HG02970 (cell line): ENCODE measurements at regions not wholly inside any gene's neighbourhood (a gene's known extent, or its start where the extent isn't known, plus 50 kb on each side); places are given as distances from the start of the nearest gene placed in this dataset.

ENCODE experiments used
- ATAC-seq: cut with Tn5 transposase; IDR thresholded peaks from one replicate; pipeline ENCODE4 v1.9.1; 2021; ENCODE audit warnings: mild to moderate bottlenecking, moderate library complexity, moderate number of reproducible peaks; ENCODE audit not compliant: unreplicated experiment, low FRiP score

DNA sequence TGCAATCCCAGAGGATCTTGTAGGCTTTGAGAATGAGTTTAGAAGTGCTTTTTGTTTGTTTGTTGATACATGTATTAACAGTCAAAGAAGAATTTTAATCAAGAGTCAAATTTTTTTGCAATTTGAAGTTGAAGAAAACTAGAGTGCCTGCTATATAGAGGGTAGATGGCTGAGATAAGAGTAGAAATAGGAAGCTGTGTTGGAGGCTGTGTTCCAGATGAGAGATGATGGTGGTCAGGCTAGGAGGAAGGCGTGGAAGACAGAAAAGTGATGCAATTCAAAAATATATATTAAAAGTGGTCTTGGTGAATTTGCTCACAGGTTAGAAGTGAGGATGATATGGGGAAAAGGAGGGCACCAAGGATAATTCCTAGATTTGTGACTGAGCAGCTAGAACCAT, 978.3 kb downstream of the BCL11A start:
- ATAC-seq, result no peak

DNA sequence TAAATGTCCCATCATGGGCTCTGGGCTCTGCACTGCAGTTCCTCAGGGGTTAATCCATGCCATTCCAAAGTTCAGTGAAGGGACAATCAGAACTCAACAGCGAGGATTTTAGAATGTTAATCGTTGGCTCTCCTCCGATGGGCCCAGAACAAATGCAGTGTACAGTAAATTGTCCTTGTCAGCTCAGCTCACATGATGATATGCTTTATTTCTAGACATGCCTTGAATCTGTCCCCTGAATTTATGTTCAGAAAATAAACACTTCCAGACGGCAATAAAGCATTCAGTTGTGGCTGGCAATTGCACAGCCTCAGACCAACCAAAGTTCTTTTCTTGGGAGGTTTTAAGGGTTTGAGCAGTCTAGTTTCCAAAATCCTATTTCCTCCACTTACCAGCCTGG, 981.2 kb downstream of the BCL11A start:
- ATAC-seq, result no peak

DNA sequence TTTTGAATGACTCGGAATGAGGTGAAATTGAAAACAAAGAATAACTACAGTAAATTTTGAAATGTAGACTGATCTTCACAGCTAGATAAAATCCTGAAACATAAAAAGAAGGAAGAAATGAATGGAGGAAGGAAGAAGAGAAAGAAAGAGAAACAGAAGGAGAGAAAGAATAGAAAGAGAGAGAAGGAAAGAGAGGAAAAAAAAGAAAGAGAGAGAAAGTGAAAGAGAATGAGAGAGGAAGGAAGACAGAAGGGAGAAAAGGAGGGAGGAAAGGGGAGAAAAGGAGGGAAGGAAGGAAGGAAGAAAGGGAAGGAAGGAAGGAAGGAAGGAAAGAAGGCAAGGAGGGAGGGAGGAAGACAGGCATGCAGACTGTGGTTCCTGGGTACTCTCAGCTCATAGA, 982.6 kb downstream of the BCL11A start:
- ATAC-seq, result no peak

DNA sequence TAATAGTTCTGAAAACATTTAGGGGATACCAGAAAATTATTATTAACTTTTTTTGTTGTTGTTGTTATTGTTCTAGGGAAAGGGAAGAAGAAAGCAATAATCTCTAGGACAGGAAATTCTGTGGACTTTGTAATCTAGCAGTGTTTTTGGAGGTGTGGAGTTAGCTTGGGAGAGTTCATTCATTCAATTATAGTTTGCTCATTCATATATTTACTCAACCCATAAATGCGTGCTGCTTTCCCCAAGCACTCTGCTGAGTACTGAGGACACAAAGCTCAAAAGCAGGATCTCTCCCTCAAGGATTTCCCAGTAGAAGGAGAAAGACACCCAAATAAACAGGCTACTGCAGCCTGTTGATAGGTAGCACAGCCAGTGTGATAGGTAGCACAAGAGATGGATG, 984.3 kb downstream of the BCL11A start:
- no peak for ATAC-seq

DNA sequence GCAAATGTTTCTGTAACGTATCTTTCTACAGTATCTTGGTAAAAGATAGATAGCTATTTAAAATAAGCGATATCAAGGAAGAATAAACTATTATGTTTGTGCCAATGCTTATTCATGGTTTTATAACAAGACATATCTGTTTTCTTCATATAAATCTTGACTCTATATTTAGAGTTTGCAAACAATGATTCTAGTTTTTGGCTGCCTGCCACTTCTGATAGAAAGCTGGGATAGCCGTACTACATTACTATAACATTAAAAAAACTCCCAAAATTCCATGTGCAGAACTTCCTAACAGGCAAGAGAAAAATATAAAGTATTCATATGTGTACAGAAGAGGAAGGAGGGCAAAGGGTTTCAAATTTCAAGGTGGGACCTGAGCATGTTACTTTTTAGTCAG, 985.0 kb downstream of the BCL11A start:
- ATAC-seq, result no peak

DNA sequence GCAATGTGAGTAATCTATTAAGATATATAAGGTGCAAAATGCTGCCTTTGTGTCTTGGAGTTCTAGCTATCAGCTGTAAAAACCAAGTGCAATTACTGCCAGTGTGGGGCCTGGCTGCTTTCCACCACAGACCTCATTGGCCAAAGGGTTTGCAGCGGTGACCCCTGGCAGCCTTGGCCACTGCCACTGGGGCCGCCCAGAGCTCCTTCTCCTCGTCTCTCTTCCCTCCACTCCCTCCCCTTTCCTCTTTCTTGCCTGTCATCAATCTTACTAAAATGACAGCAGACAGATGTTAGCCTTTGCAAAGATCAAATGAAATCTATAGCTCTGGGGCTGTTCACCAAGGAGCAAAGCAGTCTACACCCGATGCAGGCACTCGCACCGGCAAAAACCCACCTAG, 986.3 kb downstream of the BCL11A start:
- ATAC-seq, result no peak

DNA sequence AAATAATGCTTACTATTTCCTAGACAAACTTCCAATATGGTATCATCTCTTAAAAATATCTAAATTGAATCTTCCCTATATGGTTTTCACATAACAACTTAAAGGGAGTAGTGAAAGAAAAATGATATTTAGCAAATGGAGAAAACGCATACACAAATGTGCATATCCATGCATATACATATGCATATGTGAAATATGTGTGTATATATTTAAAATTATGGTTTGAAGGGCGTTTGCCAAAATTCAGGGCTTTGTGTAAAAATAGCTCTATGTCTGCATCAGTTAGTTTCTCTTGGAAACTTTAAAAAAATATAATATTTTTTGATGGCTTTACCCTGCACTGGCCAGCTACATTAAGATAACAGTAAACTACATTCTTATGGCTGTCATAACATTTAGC, 986.7 kb downstream of the BCL11A start:
- no peak for ATAC-seq

DNA sequence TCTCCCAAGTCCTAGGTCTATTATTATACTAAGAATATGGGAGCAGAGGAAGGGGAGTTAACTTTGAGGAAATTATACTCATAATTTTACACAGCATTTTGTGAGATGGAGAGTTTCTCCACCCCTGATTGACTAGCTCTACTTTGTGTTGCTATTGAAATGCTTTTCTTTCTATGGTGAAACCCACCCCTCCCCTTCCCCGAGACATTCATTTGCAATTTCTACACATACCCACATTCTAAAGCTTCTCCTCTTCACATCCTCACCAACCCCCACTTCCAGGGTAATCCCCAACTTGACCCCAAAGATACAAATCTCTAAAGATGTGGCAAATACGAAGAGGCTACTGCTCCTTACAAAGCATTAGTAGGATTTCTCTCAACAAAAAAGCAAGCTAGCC, 992.2 kb downstream of the BCL11A start:
- ATAC-seq, result no peak

DNA sequence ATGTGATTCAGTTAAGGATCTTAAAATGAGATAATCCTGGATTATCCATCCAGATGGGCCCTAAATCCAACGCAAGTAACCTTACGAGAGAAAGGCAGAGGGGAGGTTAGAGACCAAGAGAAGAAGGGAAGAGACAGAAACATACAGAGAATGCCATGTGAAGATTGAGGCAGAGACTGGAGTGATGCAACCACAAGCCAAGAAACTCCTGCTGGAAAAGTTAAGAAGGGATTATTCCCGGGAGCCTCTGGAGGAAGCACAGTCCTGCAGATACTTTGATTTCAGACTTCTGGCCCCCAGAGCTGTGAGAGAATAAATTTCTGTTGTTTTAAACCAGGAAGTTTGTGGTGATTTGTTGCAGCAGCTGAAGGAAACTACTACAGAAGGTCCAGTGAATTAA, 992.7 kb downstream of the BCL11A start:
- ATAC-seq, result no peak

DNA sequence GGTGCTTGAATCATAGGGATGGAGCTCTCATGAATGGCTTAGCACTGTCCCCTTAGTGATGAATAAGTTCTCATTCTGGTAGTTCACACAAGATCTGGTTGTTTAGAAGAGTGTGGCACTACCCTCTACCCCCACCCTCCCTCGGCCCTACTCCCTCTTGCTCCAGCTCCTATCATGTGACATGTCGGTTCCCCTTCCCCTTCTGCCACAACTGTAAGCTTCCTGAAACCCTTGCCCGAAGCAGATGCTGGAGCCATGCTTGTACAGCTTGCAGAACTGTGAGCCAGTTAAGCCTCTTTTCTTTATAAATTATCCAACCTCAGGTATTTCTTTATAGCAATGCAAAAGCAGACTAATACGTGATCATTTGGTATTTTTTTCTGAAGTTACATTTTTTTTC, 1012.6 kb downstream of the BCL11A start:
- ATAC-seq, result no peak

DNA sequence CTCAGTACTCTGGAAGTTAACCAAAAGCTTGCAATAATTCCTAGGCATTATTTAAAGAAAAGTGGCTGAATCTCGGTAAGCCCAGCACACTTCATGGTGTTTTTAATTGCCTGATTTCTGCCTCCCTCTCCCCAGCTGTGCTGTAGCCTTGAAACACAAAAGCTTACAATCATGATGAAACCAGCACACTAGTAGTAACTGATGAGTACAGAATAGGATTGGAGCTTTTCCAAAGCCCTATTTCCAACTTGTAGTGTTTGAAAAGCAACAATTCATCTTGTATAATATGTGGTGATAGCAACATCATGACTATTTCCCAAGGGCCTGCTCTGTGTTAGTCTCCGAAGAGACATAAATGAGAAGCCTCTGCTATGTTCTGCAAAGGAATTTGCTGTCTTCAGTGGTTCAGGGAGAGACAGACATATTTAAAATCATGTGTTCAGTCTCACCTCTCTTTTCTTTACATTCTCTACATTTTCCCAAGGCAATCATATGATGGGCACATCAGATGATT, 1015.0 kb downstream of the BCL11A start:
- ATAC-seq, result no peak

DNA sequence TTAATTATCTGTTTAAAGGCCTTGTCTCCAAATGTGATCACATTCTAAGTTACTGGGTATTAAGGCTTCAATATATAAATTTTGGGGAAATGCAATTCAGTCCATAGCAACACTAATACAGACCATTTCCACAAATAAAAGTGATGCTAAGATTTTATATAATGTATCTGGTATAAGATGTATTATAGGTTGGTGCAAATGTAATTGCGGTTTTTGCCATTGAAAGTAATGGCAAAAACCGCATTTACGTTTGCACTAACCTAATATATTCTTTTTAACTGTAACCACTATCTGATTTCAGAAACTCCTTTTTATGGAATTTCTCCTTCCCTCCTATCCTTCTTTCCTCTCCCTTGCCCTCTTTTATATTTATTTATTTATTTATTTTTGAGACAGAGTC, 1020.6 kb downstream of the BCL11A start:
- no peak for ATAC-seq

DNA sequence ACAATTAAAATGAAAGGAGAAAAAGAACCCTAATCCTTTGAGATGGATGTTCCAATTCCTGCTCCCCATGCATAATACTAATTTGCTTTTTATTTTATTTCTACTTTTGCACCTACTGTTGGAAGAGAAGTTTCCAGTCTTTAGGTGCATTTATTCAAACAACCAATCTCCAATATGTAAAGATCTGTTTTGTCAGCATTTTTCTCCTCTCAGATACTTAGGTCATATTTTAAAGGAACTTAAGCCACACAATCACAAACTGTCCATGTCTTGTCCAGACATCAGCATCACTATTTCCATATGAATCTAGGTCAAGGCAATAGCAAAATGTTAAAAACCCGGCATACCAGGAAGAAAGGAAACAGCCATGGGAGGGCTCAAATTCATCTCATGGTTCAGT, 1023.2 kb downstream of the BCL11A start:
- ATAC-seq, result no peak

DNA sequence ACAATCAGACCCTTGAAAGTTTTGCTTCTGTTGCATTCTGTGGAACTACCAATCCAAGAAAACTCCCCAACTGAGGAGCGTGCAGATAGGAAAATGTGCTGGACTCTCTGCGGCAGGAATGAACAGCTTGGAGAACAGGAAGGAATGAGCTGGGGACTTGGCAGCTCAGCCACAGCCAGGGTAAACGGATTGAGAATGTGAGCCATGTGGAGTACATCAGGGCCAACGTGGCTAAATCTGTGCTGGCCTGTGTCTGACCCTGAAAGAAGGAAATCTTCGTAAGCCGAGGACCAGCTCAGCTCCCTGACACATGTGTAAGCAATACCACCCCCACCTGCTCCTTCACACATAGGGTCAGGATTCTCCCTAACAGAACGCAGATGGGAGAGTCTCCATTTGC, 1023.7 kb downstream of the BCL11A start:
- ATAC-seq, result no peak

DNA sequence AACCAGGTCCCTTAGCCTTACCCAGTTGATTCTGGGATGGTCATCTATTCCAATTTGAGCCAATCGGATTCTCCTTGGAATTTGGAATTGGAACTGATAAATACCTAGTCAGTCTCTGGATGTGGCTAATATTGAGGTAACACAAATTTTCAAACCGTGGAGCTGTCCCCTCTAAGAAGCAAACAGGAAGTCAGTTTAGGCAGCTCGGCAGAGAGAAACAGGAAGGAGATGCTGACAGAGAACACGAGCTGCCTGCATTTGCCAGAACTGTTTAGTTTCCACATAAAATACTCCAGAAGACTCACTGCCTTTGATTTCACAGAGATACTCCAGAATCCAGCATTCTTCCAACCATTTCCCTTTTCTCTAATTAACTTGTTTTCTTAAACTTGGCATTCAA, 1024.9 kb downstream of the BCL11A start:
- ATAC-seq, result no peak

DNA sequence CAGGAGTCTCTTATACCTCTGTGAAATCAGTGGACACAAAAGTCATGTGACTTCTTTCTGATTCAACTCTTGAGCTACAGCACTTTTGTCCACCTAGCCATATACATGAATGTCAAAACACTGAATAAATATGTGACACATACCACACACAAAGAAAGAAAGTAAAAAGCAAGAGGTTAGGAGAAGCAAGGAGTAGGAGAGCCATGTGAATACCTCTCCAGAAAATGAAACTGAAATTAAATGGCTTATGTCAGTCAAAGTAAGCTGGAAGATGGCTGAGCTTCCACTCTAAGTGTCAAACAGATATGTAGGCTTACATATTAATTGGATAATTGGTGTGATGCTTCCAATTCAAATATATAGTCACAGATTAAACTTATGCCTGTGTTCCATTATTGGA, 1050.5 kb downstream of the BCL11A start:
- no peak for ATAC-seq

DNA sequence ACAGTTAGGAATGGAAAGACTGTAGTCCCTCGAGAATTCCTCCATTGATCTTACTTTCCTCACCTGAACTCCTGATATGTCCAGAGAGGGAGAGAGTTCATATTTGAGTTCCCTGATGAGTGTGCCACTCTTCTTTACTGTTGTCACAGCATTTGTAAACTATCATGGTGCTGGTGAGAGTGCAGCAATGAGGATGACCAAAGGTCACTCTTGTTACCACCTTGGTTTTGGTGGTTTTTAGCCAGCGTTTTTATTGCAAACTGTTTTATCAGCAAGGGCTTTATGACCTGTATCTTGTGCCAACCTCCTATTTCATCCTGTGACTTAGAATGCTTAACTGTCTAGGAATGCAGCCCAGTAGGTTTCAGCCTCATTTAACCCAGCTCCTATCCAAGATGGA, 1062.5 kb downstream of the BCL11A start:
- ATAC-seq, result no peak

DNA sequence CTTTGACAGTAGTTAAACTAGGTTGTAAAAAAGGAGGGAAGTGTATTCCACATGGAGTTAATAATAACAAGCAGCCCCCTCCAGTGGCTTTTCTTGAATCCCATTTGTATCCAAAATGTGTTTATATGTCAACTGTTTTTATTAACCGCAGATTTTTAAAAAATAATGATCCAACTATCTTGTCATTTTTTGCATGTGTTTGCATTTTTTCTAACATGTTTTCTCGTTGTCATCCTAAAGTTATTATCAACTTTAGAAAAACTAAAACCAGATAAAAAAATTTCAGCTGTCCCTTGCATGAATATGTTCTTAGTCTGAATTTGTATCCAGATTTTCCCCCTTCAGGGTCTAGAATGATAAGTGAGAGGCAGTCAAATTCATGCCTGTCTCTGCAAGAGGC, 1063.3 kb downstream of the BCL11A start:
- ATAC-seq, result no peak

DNA sequence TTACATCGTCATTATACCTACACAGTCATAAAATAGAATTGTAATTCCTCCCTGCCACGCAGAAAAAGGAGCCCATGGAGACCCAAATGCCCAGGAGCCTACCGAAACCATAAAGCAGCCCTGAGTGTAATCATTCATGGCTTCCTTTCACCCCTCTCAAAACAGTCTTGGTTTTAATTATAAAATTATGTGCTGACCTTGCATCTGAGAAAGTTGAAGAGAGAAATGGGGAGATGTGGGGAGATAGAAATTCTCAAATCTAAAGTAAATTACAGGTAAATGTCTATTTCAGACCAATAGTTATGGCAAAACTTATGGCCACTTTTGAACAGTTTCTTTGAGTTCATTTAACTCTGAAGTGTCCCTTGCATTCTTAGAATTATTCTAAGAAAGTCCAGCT, 1068.8 kb downstream of the BCL11A start:
- ATAC-seq, result no peak

DNA sequence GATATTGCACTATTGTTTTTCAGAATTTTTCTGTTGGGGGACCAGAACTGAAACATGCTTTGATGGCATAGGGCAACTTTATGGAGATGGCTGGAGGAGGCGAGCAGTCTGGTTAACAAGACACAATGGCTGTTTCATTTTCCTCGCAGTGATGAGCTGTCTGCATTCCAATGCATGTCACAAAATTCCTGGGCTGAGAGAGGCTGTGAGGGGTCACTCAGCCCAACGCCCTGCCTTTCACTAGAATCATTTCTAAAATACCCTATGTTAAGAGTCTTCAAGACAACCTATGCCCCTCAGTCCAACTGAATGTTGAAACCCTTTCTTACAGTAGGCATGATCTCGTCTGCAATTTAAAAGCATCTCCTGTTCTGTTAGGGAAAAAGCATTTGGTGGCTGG, 1090.0 kb downstream of the BCL11A start:
- no peak for ATAC-seq

DNA sequence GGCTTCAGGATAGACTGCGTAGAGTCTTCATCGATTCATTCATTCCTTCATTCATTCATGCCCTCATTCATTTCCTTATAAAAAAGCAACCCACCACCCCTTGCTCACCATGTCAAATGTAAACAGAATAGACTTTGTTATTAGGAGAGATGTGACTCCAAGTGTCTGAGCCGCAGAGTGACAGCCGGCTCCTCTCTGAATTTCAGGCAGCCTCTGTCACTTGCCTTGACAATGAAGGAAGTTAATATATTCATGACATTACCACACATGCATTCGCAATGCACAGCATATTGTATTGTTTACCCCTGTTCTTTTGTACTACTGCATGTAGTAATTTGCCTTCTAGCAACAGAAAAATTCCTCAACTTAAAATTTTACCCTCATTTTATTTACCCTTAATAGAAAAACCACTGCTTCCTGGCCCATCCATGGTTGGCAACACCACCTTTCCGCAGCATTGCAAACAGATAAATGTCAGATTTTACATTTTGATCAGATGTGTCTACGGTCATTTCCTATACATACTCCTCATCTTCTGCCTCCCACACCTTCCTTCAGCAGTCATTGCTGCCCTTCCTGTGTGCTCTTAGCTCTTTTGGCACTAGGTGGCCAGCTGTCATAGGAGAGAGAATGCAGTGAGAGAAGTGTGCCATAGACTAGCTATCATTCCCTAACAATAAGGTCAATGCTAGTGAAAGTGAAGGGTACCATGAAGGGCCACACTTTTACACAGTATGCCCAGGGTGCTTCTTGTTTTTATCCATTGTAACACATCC, 1090.8 kb downstream of the BCL11A start:
- ATAC-seq, result no peak

DNA sequence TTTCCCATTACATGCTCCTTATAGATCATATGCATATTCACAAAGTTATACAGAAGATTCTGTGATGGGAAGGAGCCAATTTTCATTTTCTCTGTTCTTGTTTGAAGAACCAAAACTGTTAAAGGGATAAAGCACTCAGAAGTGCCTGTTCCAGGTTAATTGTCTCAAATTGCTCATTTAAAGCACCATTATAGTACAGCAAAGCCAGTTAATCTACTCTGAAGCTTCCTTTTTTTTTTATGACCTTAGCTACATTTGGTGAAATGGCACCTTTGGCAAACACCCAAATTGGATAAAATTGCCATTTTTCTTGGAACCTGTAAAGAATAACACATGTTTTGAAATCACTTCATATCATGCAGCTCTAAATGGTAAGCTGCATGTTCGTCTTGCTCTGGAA, 1092.3 kb downstream of the BCL11A start:
- no peak for ATAC-seq

DNA sequence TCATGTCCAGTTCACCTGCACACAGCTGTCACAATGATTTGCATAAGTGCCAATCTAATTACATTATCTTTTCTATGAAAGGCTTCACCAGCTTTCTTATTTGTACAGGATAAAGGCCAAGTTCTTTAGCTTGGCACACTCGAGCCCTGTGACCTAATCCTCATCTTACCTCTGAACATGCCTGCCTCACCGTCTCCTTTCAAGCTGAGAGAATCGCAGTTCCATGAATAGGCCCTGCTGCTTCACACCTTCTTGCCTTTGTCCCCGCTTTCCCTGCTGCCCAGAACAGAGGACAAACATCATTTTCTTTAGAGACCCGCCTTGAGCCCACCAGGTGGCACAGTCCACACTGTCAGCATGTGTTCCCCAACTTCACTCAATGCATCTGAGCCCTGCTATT, 1094.7 kb downstream of the BCL11A start:
- ATAC-seq, result no peak
